ENCODE measurements at regions not wholly inside any gene's neighbourhood (a gene's known extent, or its start where the extent isn't known, plus 50 kb on each side); places are given as distances from the start of the nearest gene placed in this dataset.

- TF ChIP-seq TAF1 (IDR thresholded peaks at IDR 0.05; ENCODE audit: borderline replicate concordance, insufficient read depth, low read length) (no peak), POLR2AphosphoS5 (IDR thresholded peaks at IDR 0.05; ENCODE audit: low read depth, low read length) (no peak)
Observed at GRCh38 chr12:67716817-67717216, 68.3 kb downstream of the DYRK2 start.
